Tibial nerve (tissue), 4 donors: ENCODE measurements at regions not wholly inside any gene's neighbourhood (a gene's known extent, or its start where the extent isn't known, plus 50 kb on each side); places are given as distances from the start of the nearest gene placed in this dataset.

Experiments used
- DNase-seq, 2 donors: peaks; one replicate each; pipeline ENCODE4 v3.0.0-alpha.2; 2019; ENCODE audit warnings: low spot score in 2 of 2
- H3K27ac ChIP-seq, 4 donors: fragments of 200-600 bp; sonication (generic) in 3 of 4; one replicate each; pipeline ENCODE4 v1.5.1; 2017 to 2019; ENCODE audit warnings: mild to moderate bottlenecking in 1 of 4
- H3K27me3 ChIP-seq, 2 donors: fragments of 200-600 bp; sonication (generic) in 1 of 2; one replicate each; pipeline versions ENCODE4 v1.5.1 to v1.6.0; 2017 to 2019
- H3K36me3 ChIP-seq, 3 donors: fragments of 200-600 bp; sonication (generic); one replicate each; pipeline ENCODE4 v1.5.1; 2018 to 2019
- H3K4me1 ChIP-seq, 4 donors: fragments of 200-600 bp; sonication (generic) in 3 of 4; one replicate each; pipeline ENCODE4 v1.5.1; 2017 to 2019
- H3K4me3 ChIP-seq, 4 donors: fragments of 200-600 bp; sonication (generic) in 3 of 4; one replicate each; pipeline ENCODE4 v1.5.1; 2017 to 2019; ENCODE audit warnings: mild to moderate bottlenecking in 1 of 4, moderate library complexity in 1 of 4
- H3K9me3 ChIP-seq, 4 donors: fragments of 200-600 bp; sonication (generic) in 3 of 4; one replicate each; pipeline ENCODE4 v1.5.1; 2017 to 2019
- EP300 ChIP-seq, 2 donors: sonication (generic); formaldehyde crosslinking; IDR thresholded peaks; one replicate each; pipeline ENCODE4 v1.6.1; 2017; ENCODE audit warnings: antibody characterized with exemption in 2 of 2, mild to moderate bottlenecking in 1 of 2
- POLR2A ChIP-seq, 2 donors: fragments of 450-650 bp; IDR thresholded peaks; one replicate each; pipeline ENCODE4 v1.6.1; 2017; ENCODE audit warnings: antibody characterized with exemption in 2 of 2, mild to moderate bottlenecking in 2 of 2, moderate library complexity in 2 of 2
- WGBS, 2 donors: methylation state at CpG; one replicate each; pipeline ENCODE4 v1.1.5; 2018; 5-methylcytosine and 5-hydroxymethylcytosine counted together
- TF ChIP-seq, protein P1 (sequence below), 5 experiments: fragments of 200-600 bp in 3 of 5; fragments of 450-650 bp in 2 of 5; sonication (generic) in 3 of 5; IDR thresholded peaks; one replicate each; pipeline ENCODE4 v1.5.1; 2016 to 2019; ENCODE audit warnings: antibody characterized with exemption in 5 of 5, mild to moderate bottlenecking in 3 of 5, moderate library complexity in 2 of 5

DNA sequence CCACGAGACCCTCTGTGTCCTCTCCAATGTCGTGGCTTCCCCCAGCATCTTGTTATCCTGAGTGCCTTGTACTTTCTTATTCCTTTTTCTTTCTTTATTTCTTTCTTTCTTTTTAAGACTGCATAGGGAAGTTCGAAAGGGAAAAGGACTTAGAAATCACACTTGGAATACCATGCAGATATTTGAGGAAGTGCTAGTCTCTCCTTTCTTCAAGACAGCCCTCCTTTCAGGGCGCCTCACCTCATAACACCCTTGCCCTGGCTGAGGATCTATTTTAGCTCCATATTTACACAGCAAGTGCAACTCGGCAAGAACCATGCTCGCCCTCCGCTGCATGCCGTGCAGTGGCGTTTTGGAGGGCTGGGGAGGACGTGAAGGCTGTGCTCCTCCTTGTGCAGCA is 232.3 kb upstream of the GLI3 start:
- H3K36me3 ChIP-seq: no peaks in the 10 kb centered on the region
- DNase-seq: no peak
- no peaks in the 10 kb centered on the region for H3K4me1 ChIP-seq
- 77 to 82% methylated on average over 10 of the region's 10 CpGs for WGBS, 2 donors
- no peak overlapping the region for H3K4me3 ChIP-seq
- no peaks in the 10 kb centered on the region for H3K27me3 ChIP-seq
- no peak overlapping the region for H3K27ac ChIP-seq
- no peak for TF ChIP-seq EP300 (IDR thresholded peaks at IDR 0.05)
- TF ChIP-seq, protein P1, sequence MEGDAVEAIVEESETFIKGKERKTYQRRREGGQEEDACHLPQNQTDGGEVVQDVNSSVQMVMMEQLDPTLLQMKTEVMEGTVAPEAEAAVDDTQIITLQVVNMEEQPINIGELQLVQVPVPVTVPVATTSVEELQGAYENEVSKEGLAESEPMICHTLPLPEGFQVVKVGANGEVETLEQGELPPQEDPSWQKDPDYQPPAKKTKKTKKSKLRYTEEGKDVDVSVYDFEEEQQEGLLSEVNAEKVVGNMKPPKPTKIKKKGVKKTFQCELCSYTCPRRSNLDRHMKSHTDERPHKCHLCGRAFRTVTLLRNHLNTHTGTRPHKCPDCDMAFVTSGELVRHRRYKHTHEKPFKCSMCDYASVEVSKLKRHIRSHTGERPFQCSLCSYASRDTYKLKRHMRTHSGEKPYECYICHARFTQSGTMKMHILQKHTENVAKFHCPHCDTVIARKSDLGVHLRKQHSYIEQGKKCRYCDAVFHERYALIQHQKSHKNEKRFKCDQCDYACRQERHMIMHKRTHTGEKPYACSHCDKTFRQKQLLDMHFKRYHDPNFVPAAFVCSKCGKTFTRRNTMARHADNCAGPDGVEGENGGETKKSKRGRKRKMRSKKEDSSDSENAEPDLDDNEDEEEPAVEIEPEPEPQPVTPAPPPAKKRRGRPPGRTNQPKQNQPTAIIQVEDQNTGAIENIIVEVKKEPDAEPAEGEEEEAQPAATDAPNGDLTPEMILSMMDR (IDR thresholded peaks at IDR 0.05): no peak
- TF ChIP-seq POLR2A (IDR thresholded peaks at IDR 0.05): no peak
- no peaks in the 10 kb centered on the region for H3K9me3 ChIP-seq

- H3K27me3 ChIP-seq: no peaks in the 10 kb centered on the region
- TF ChIP-seq, protein P1 (IDR thresholded peaks at IDR 0.05): no peak
- TF ChIP-seq EP300 (IDR thresholded peaks at IDR 0.05): no peak
- TF ChIP-seq POLR2A (IDR thresholded peaks at IDR 0.05): no peak
- H3K36me3 ChIP-seq: no peaks in the 10 kb centered on the region
- no peak for DNase-seq
- H3K4me3 ChIP-seq: no peak overlapping the region
- WGBS, 2 donors: 81 to 90% methylated on average over 7 of the region's 7 CpGs
- no peak overlapping the region for H3K27ac ChIP-seq
- no peaks in the 10 kb centered on the region for H3K9me3 ChIP-seq
- H3K4me1 ChIP-seq: no peaks in the 10 kb centered on the region
These were observed 231.5 kb upstream of the GLI3 start for GRCh38 chr7:42468471-42468870.

GRCh38 chr7:42461537-42461936 is 224.5 kb upstream of the GLI3 start:
- H3K36me3 ChIP-seq: no peaks in the 10 kb centered on the region
- DNase-seq: no peak
- H3K27me3 ChIP-seq: no peaks in the 10 kb centered on the region
- no peak overlapping the region for H3K4me3 ChIP-seq
- no peaks in the 10 kb centered on the region for H3K9me3 ChIP-seq
- WGBS, 2 donors: 88 to 91% methylated on average over 1 of the region's 1 CpG
- H3K4me1 ChIP-seq: peaks cover 0 to 5% (median 0%) of the 10 kb centered on the region in 4 donors
- no peak for TF ChIP-seq EP300 (IDR thresholded peaks at IDR 0.05)
- no peak for TF ChIP-seq POLR2A (IDR thresholded peaks at IDR 0.05)
- TF ChIP-seq, protein P1 (IDR thresholded peaks at IDR 0.05): no peak
- no peak overlapping the region for H3K27ac ChIP-seq

DNA sequence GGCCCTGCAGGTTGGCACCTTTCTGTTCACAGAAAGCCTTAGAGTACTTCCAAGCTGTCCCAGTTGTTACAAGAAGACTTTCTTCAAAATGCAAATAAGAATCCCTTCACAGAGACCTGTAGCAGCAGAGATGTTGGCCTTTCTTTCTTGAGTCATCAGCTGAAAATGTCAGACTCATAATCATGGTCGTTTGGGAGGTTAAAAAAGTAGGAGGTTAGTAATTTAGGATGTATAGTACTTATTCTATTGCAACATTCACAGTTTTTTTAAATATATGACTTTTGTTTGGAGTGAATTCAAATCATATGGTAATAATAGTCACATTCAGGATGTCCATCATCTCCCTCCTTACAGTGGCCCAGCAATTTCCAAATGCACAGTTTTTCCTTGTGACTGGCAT is 223.9 kb upstream of the GLI3 start:
- peaks cover 0 to 5% (median 0%) of the 10 kb centered on the region in 4 donors for H3K4me1 ChIP-seq
- no peak for DNase-seq
- no peaks in the 10 kb centered on the region for H3K36me3 ChIP-seq
- no peaks in the 10 kb centered on the region for H3K9me3 ChIP-seq
- H3K27ac ChIP-seq: no peak overlapping the region
- TF ChIP-seq, protein P1 (IDR thresholded peaks at IDR 0.05): no peak
- TF ChIP-seq POLR2A (IDR thresholded peaks at IDR 0.05) (no peak), EP300 (IDR thresholded peaks at IDR 0.05) (no peak)
- no peaks in the 10 kb centered on the region for H3K27me3 ChIP-seq
- H3K4me3 ChIP-seq: no peak overlapping the region
- WGBS, 2 donors: 36 to 47% methylated on average over 1 of the region's 1 CpG

GRCh38 chr7:42460148-42460547 is 223.1 kb upstream of the GLI3 start:
- 81 to 92% methylated on average over 2 of the region's 2 CpGs for WGBS, 2 donors
- H3K27me3 ChIP-seq: no peaks in the 10 kb centered on the region
- TF ChIP-seq, protein P1 (IDR thresholded peaks at IDR 0.05): no peak
- TF ChIP-seq POLR2A (IDR thresholded peaks at IDR 0.05) (no peak), EP300 (IDR thresholded peaks at IDR 0.05) (no peak)

More at GRCh38 chr7:42460148-42460547, 223.1 kb upstream of the GLI3 start:
- H3K9me3 ChIP-seq: no peaks in the 10 kb centered on the region
- no peak overlapping the region for H3K4me3 ChIP-seq
- H3K27ac ChIP-seq: no peak overlapping the region
- no peaks in the 10 kb centered on the region for H3K36me3 ChIP-seq
- no peak for DNase-seq
- peaks cover 0 to 5% (median 0%) of the 10 kb centered on the region in 4 donors for H3K4me1 ChIP-seq
